ENCODE measurements at regions not wholly inside any gene's neighbourhood (a gene's known extent, or its start where the extent isn't known, plus 50 kb on each side); places are given as distances from the start of the nearest gene placed in this dataset.
A peak's percentile ranks its signal among the peaks of the same experiment; 100 is the strongest.

- TF ChIP-seq, protein P1, sequence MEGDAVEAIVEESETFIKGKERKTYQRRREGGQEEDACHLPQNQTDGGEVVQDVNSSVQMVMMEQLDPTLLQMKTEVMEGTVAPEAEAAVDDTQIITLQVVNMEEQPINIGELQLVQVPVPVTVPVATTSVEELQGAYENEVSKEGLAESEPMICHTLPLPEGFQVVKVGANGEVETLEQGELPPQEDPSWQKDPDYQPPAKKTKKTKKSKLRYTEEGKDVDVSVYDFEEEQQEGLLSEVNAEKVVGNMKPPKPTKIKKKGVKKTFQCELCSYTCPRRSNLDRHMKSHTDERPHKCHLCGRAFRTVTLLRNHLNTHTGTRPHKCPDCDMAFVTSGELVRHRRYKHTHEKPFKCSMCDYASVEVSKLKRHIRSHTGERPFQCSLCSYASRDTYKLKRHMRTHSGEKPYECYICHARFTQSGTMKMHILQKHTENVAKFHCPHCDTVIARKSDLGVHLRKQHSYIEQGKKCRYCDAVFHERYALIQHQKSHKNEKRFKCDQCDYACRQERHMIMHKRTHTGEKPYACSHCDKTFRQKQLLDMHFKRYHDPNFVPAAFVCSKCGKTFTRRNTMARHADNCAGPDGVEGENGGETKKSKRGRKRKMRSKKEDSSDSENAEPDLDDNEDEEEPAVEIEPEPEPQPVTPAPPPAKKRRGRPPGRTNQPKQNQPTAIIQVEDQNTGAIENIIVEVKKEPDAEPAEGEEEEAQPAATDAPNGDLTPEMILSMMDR (IDR thresholded peaks at IDR 0.05) = no peak
- no peak for TF ChIP-seq EZH2 (IDR thresholded peaks at IDR 0.05; ENCODE audit: borderline replicate concordance, insufficient read depth, low read depth, low read length, poor library complexity, severe bottlenecking)
- no peaks in the 10 kb centered on the region for H3K36me3 ChIP-seq (replicated peaks in 1 of 2; ENCODE audit: control extremely low read depth in 1 of 2, control insufficient read depth in 1 of 2, extremely low read depth in 1 of 2, insufficient read depth in 2 of 2, low read length in 1 of 2)
- H3K27ac ChIP-seq (ENCODE audit: low read length in 2 of 2) = no peak overlapping the region
- CTCF ChIA-PET = interaction anchor here (0.8 kb wide), 1 partner anchor 1316 kb away, joined by 3 read pairs; no protein-coding TSS in a partner anchor
- peak overlapping the region; percentile 26 for H3K4me2 ChIP-seq (replicated peaks; ENCODE audit: low read depth, low read length, poor library complexity, severe bottlenecking)
- no CpG with 5 or more reads among the region's 2 CpGs for WGBS (ENCODE audit: insufficient coverage)
- no peak overlapping the region for H3K4me3 ChIP-seq (ENCODE audit: control extremely low read depth in 1 of 5, extremely low read depth in 1 of 5, insufficient read depth in 1 of 5, low read depth in 2 of 5, low read length in 4 of 5)
- no peak overlapping the region for H3K27ac Mint-ChIP-seq
- DNase-seq (peak; percentile 19), ATAC-seq (ENCODE audit: low read depth) (peak; percentile 43)
- no peak overlapping the region for H3K9ac ChIP-seq (ENCODE audit: low read length)
- peaks cover 16% of the 10 kb centered on the region for H3K4me1 Mint-ChIP-seq
- H4K20me1 ChIP-seq (ENCODE audit: control insufficient read depth, insufficient read depth, low read length, poor library complexity, severe bottlenecking) = no peaks in the 10 kb centered on the region
- H3K9me3 Mint-ChIP-seq (ENCODE audit: insufficient read depth) = no peaks in the 10 kb centered on the region
- no peak overlapping the region for H2AFZ ChIP-seq (ENCODE audit: insufficient read depth, low read depth, low read length, poor library complexity, severe bottlenecking)
- no peaks in the 10 kb centered on the region for H3K27me3 ChIP-seq (replicated peaks in 1 of 4; ENCODE audit: control extremely low read depth in 1 of 4, control insufficient read depth in 3 of 4, insufficient read depth in 4 of 4, low read length in 3 of 4)
- no peaks in the 10 kb centered on the region for H3K27me3 Mint-ChIP-seq
- no peaks in the 10 kb centered on the region for H3K79me2 ChIP-seq (ENCODE audit: control insufficient read depth, insufficient read depth, low read length)
- POLR2A ChIA-PET = no interaction called here
- H3K9me3 ChIP-seq (ENCODE audit: control extremely low read depth in 1 of 3, control insufficient read depth in 2 of 3, insufficient read depth in 1 of 3, low read length in 2 of 3) = no peaks in the 10 kb centered on the region
- H3K4me1 ChIP-seq (ENCODE audit: control insufficient read depth in 2 of 2, insufficient read depth in 2 of 2, low read length in 2 of 2) = peaks cover 12 to 16% of the 10 kb centered on the region in 2 donors
- H3K4me3 Mint-ChIP-seq = peak overlapping the region; percentile 21
- intact Hi-C loops (cut with micrococcal nuclease) = no loop called here
These were observed 227.0 kb downstream of the ZNF608 start for GRCh38 chr5:124519396-124519795.

GRCh38 chr5:124516567-124516966 lies 229.9 kb downstream of the ZNF608 start:
- no peak for ATAC-seq (ENCODE audit: low read depth)
- 100% methylated on average over 1 of the region's 2 CpGs for WGBS (ENCODE audit: insufficient coverage)
- H2AFZ ChIP-seq (ENCODE audit: insufficient read depth, low read depth, low read length, poor library complexity, severe bottlenecking) = no peak overlapping the region

More at GRCh38 chr5:124516567-124516966, 229.9 kb downstream of the ZNF608 start:
- H3K4me1 Mint-ChIP-seq = peaks cover 10% of the 10 kb centered on the region
- Histone ChIP-seq H3K9me3 (ENCODE audit: control extremely low read depth in 1 of 3, control insufficient read depth in 2 of 3, insufficient read depth in 1 of 3, low read length in 2 of 3) (no peaks in the 10 kb centered on the region), H3K9ac (ENCODE audit: low read length) (no peak overlapping the region), H3K27ac (ENCODE audit: low read length in 2 of 2) (no peak overlapping the region), H3K79me2 (ENCODE audit: control insufficient read depth, insufficient read depth, low read length) (no peaks in the 10 kb centered on the region), H3K36me3 (replicated peaks in 1 of 2; ENCODE audit: control extremely low read depth in 1 of 2, control insufficient read depth in 1 of 2, extremely low read depth in 1 of 2, insufficient read depth in 2 of 2, low read length in 1 of 2) (no peaks in the 10 kb centered on the region), H3K4me1 (ENCODE audit: control insufficient read depth in 2 of 2, insufficient read depth in 2 of 2, low read length in 2 of 2) (peaks cover 9 to 13% of the 10 kb centered on the region in 2 donors), H3K4me2 (replicated peaks; ENCODE audit: low read depth, low read length, poor library complexity, severe bottlenecking) (no peak overlapping the region), H3K27me3 (replicated peaks in 1 of 4; ENCODE audit: control extremely low read depth in 1 of 4, control insufficient read depth in 3 of 4, insufficient read depth in 4 of 4, low read length in 3 of 4) (no peaks in the 10 kb centered on the region), H4K20me1 (ENCODE audit: control insufficient read depth, insufficient read depth, low read length, poor library complexity, severe bottlenecking) (no peaks in the 10 kb centered on the region), H3K4me3 (ENCODE audit: control extremely low read depth in 1 of 5, extremely low read depth in 1 of 5, insufficient read depth in 1 of 5, low read depth in 2 of 5, low read length in 4 of 5) (no peak overlapping the region)
- POLR2A ChIA-PET = no interaction called here
- DNase-seq = no peak
- no peaks in the 10 kb centered on the region for H3K9me3 Mint-ChIP-seq (ENCODE audit: insufficient read depth)
- TF ChIP-seq, protein P1 (IDR thresholded peaks at IDR 0.05) = no peak
- TF ChIP-seq EZH2 (IDR thresholded peaks at IDR 0.05; ENCODE audit: borderline replicate concordance, insufficient read depth, low read depth, low read length, poor library complexity, severe bottlenecking) = no peak
- no peaks in the 10 kb centered on the region for H3K27me3 Mint-ChIP-seq
- intact Hi-C loops (cut with micrococcal nuclease) = no loop called here
- H3K27ac Mint-ChIP-seq = no peak overlapping the region
- CTCF ChIA-PET = interaction anchor here (1.0 kb wide), 1 partner anchor 8 kb away, joined by 3 read pairs; no protein-coding TSS in a partner anchor
- no peak overlapping the region for H3K4me3 Mint-ChIP-seq
